ENCODE measurements at regions not wholly inside any gene's neighbourhood (a gene's known extent, or its start where the extent isn't known, plus 50 kb on each side); places are given as distances from the start of the nearest gene placed in this dataset.

DNA sequence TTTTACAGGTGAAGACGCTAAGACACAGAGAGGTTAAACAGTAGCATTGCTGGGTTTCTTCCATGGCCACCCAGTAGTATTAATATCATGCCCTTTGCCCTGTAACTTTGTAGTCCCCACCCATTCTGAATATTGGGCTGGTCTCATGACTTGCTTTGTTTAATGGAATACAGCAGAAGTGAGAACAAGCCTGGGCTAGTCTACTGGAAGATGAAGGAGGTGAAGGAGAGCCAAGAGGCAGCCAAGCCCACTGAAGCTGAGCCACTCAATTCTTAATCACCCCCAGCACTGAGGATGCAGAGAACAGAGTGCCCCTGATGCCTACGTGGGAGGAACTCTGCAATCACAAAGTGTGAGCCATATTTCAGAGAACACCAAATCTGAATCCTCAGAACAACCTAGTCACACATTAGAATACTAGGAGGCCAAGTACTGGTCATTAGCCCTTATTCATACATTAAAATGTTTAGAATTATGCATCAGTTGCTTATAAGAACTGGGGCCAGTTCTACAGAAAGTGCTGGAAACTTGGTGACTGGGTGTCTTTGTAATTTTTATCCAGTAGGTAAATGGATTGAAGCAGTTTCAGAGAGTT, 202.5 kb upstream of the ADRA1D start:
- Histone ChIP-seq H3K9ac (ENCODE audit: low read length) (no peak overlapping the region), H3K9me3 (ENCODE audit: insufficient read depth, low read length) (no peaks in the 10 kb centered on the region), H3K4me3 (ENCODE audit: low read length) (no peak overlapping the region), H3K4me2 (ENCODE audit: low read length) (no peak overlapping the region), H3K27me3 (ENCODE audit: low read depth, low read length) (peaks cover 13% of the 10 kb centered on the region; the same call in 1 of the 2 replicates), H3K79me2 (ENCODE audit: low read length) (no peaks in the 10 kb centered on the region), H4K20me1 (ENCODE audit: insufficient read depth, low read length) (no peaks in the 10 kb centered on the region), H2AFZ (ENCODE audit: low read depth, low read length) (no peak overlapping the region), H3K36me3 (replicated peaks; ENCODE audit: low read depth, low read length) (no peaks in the 10 kb centered on the region), H3K4me1 (ENCODE audit: low read length) (no peaks in the 10 kb centered on the region), H3K27ac (ENCODE audit: low read length) (no peak overlapping the region)
- TF ChIP-seq CTCF (IDR thresholded peaks at IDR 0.05; ENCODE audit: low read depth, low read length) (no peak), EZH2phosphoT487 (IDR thresholded peaks at IDR 0.05; ENCODE audit: low read depth) (no peak)

GRCh38 chr20:4449957-4450715, 201.0 kb upstream of the ADRA1D start:
- no peaks in the 10 kb centered on the region for H3K36me3 ChIP-seq (replicated peaks; ENCODE audit: low read depth, low read length)
- peaks cover 27% of the 10 kb centered on the region; the same call in 1 of the 2 replicates for H3K27me3 ChIP-seq (ENCODE audit: low read depth, low read length)
- H3K4me3 ChIP-seq (ENCODE audit: low read length), result no peak overlapping the region
- H3K27ac ChIP-seq (ENCODE audit: low read length), result no peak overlapping the region
- TF ChIP-seq EZH2phosphoT487 (IDR thresholded peaks at IDR 0.05; ENCODE audit: low read depth) (no peak), CTCF (IDR thresholded peaks at IDR 0.05; ENCODE audit: low read depth, low read length) (no peak)
- H3K9ac ChIP-seq (ENCODE audit: low read length), result no peak overlapping the region
- H3K4me2 ChIP-seq (ENCODE audit: low read length), result no peak overlapping the region
- no peaks in the 10 kb centered on the region for H3K9me3 ChIP-seq (ENCODE audit: insufficient read depth, low read length)
- no peak overlapping the region for H2AFZ ChIP-seq (ENCODE audit: low read depth, low read length)
- no peaks in the 10 kb centered on the region for H3K4me1 ChIP-seq (ENCODE audit: low read length)
- H4K20me1 ChIP-seq (ENCODE audit: insufficient read depth, low read length), result no peaks in the 10 kb centered on the region
- no peaks in the 10 kb centered on the region for H3K79me2 ChIP-seq (ENCODE audit: low read length)

- no peaks in the 10 kb centered on the region for H4K20me1 ChIP-seq (ENCODE audit: insufficient read depth, low read length)
- no peak overlapping the region for H3K9ac ChIP-seq (ENCODE audit: low read length)
- no peaks in the 10 kb centered on the region for H3K4me1 ChIP-seq (ENCODE audit: low read length)
- no peak overlapping the region for H3K4me3 ChIP-seq (ENCODE audit: low read length)
- no peaks in the 10 kb centered on the region for H3K9me3 ChIP-seq (ENCODE audit: insufficient read depth, low read length)
- no peaks in the 10 kb centered on the region for H3K36me3 ChIP-seq (replicated peaks; ENCODE audit: low read depth, low read length)
- TF ChIP-seq CTCF (IDR thresholded peaks at IDR 0.05; ENCODE audit: low read depth, low read length) (no peak), EZH2phosphoT487 (IDR thresholded peaks at IDR 0.05; ENCODE audit: low read depth) (no peak)
- H3K79me2 ChIP-seq (ENCODE audit: low read length), result no peaks in the 10 kb centered on the region
- peaks cover 45% of the 10 kb centered on the region for H3K27me3 ChIP-seq (ENCODE audit: low read depth, low read length)
- no peak overlapping the region for H3K4me2 ChIP-seq (ENCODE audit: low read length)
- no peak overlapping the region for H3K27ac ChIP-seq (ENCODE audit: low read length)
- H2AFZ ChIP-seq (ENCODE audit: low read depth, low read length), result no peak overlapping the region
Observed at GRCh38 chr20:4445784-4446183, 196.7 kb upstream of the ADRA1D start.

DNA sequence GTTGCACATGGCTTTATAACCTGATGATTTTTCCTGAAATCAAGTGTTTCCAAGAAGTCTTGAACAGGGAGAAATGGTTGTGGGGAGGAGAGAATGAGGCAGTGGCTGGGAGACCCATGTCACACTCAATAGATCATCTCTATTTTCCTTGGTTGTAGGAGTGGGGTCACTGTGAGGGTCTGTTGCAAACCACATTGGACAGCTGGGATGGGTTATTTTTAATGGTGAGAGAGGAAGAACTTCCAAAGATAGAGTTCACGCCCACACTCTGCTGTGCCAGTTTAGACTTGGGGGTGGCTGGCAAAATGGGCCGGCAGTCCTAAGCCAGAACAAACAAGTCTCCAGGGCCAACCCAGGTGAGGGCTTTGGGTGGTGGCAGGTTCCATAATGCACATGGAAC, 196.2 kb upstream of the ADRA1D start:
- H3K27ac ChIP-seq (ENCODE audit: low read length), result no peak overlapping the region
- no peak overlapping the region for H2AFZ ChIP-seq (ENCODE audit: low read depth, low read length)
- H3K9ac ChIP-seq (ENCODE audit: low read length), result no peak overlapping the region

More for the DNA sequence above, 196.2 kb upstream of the ADRA1D start:
- Histone ChIP-seq H3K9me3 (ENCODE audit: insufficient read depth, low read length) (no peaks in the 10 kb centered on the region), H3K4me3 (ENCODE audit: low read length) (no peak overlapping the region), H4K20me1 (ENCODE audit: insufficient read depth, low read length) (no peaks in the 10 kb centered on the region), H3K4me2 (ENCODE audit: low read length) (no peak overlapping the region), H3K79me2 (ENCODE audit: low read length) (no peaks in the 10 kb centered on the region), H3K4me1 (ENCODE audit: low read length) (no peaks in the 10 kb centered on the region), H3K36me3 (replicated peaks; ENCODE audit: low read depth, low read length) (no peaks in the 10 kb centered on the region), H3K27me3 (ENCODE audit: low read depth, low read length) (peaks cover 49% of the 10 kb centered on the region)
- no peak for TF ChIP-seq EZH2phosphoT487 (IDR thresholded peaks at IDR 0.05; ENCODE audit: low read depth)
- TF ChIP-seq CTCF (IDR thresholded peaks at IDR 0.05; ENCODE audit: low read depth, low read length), result no peak
